CD4-positive, alpha-beta T cell treated with Interferon alpha-2 for 1 hour (primary cell): ENCODE measurements at regions not wholly inside any gene's neighbourhood (a gene's known extent, or its start where the extent isn't known, plus 50 kb on each side); places are given as distances from the start of the nearest gene placed in this dataset.

ENCODE experiments used
- DNase-seq, 2 donors: peaks; one replicate each; pipeline ENCODE4 v3.0.0-alpha.2; 2020 to 2022

GRCh38 chr1:59154401-59154800 lies 142.5 kb upstream of the FGGY start:
- no peak for DNase-seq

DNA sequence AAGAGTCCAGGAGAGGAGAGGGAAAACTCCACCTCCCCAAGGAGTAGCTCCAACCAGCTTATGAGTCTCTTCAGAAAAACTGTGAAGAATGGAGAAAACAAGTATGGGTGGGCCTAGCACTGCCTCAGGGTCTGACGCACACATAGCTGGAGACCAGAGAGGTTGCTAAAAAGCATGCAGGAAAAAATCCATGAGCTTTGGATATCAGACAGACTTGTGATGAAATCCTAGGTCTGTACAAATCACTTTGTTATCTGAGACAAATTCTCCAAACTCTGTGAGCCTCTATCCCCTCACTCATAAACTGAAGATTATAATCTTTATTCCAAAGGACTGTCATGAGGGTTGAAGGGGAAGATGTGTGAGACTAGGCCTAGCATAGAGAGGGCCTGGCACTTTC lies 141.5 kb upstream of the FGGY start:
- DNase-seq = no peak

DNA sequence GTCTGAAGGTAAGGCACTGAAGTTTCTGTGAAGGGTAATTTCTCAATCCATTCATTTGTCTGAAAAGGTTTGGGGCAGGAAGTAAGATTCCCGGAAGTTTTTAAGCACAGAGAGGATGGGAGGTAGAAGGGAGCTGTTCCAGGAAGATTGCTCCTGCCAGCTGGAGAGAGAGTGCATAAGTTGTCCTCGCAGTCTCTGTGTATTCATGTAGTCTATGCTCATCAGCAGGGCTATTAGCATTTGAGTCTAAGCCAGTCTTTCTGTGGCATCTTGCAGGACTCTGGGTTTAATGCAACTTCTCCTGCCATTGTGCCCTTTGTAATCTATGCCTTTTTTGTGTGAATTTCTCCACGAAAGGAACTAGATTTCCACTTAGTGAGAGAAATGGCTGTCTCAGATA lies 140.8 kb upstream of the FGGY start:
- DNase-seq = no peak

DNA sequence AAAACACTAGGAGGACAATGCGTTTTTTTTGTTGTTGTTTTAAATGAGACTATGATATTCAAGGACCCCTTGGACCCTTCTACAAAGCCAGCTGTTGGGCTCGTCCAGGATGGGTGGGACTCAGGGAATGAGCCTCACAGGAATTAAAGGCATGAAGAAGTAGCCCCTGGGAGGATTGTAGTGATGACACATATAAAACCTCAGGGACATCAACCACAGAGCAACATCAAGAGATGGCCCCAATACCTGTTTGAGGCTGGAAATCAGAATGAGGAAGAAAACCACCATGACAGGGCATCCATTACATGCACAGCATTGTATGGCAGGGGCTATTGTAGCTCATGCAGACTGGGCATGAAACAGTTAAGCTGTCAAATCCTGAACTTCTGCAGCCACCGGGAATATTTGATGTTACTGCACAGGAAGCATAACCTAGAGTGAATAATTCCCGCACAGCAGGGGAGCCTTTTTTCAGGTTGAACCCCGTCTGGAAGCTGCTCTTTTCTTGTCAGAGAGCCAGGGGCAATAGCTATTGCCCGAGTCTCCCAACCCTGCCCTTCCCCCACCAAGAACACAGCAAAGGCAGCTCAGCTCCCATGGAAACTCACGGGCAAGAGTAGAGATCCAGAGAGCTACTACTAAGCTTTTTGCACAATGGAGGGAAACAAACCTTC lies 140.2 kb upstream of the FGGY start:
- DNase-seq = no peak

DNA sequence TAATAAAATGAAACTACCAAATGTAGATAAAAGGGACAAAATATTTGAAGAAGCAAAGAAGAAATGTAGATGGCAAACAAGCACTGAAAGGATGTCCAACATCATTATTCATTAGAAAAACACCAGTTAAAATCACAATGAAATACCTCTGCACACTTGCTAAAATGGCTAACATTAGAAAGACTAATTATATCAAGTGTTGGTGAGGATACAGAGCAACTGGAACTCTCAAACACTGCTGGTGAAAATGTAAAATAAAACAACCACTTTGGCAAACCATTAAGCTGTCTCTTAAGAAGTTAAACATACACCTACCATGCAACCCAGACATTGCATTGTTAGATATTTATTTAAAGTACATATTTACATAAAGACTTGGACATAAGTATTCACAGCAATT lies 138.6 kb upstream of the FGGY start:
- DNase-seq = no peak

DNA sequence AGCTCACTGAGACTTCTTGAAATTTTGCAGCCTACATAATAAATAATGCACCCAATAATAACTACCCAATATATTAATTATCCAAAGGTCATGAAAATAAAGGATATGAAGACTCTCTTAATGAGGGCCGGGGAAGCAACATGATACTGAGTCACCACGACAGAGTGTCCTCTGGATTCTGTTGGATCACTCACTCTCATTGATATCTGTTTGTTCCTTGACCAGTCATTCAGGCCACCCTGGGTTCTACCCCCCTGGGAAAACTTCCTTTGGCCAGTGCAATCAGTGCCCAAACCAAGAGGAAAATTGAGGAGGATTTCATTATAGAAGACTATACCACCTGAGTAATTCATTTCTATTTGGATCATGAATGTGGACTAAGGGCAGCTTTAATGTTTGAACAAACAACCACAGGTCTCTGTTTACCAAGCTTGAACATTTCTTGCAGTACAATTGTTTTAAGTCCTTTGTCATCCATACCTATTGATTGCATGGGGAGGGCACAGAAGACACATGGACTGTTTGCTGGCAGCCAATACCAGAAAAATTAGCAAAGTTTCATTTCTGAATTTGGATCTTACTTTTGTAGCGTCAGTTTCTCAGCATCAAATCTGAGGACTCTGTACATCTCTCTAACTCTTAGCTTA lies 137.2 kb upstream of the FGGY start:
- no peak for DNase-seq

GRCh38 chr1:59161136-59161535 lies 135.8 kb upstream of the FGGY start:
- DNase-seq = no peak

DNA sequence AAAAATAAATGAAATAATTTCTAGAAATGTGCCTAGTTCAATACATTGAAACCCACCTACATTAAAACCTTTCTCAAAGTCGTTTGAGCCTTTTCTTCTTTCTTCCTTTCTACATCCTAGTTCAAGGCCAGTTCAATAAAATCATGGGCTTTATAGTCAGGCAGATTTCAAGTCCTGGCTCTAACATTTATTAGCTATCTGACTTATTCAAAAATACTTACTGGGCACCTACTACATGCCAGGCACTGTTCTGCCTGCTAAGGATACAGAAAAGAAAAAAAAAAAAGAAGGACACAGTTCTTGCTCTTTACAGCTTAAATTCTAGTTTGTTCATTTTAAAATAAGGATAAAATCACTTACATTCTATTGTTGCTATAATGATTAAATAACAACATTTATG lies 134.2 kb upstream of the FGGY start:
- DNase-seq = no peak

- no peak for DNase-seq
Observed at GRCh38 chr1:59163268-59164092, 133.4 kb upstream of the FGGY start.

GRCh38 chr1:59164371-59164770 lies 132.5 kb upstream of the FGGY start:
- DNase-seq = no peak

- no peak for DNase-seq
Observed at GRCh38 chr1:59165353-59165752, 131.5 kb upstream of the FGGY start.

DNA sequence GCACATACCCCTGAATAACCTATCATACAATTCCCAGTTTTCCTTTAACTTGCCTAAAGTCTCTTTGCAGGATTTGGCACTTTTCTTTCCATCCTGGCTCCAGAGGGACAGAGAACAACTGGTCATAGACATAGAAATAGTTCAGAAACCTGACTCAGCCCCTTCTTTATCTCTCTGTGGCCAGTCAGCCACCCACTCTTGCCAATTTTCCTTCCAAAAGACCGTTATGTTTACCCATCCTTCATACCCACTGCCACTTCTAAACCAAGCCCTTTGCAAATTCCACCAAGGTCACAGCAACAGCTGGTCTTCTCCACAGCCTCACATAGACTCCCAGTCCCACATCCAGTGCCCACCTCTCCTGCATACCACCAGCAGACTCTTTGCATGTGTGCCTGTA lies 127.2 kb upstream of the FGGY start:
- no peak for DNase-seq

- DNase-seq = no peak
Observed at GRCh38 chr1:59170659-59171058, 126.2 kb upstream of the FGGY start.

DNA sequence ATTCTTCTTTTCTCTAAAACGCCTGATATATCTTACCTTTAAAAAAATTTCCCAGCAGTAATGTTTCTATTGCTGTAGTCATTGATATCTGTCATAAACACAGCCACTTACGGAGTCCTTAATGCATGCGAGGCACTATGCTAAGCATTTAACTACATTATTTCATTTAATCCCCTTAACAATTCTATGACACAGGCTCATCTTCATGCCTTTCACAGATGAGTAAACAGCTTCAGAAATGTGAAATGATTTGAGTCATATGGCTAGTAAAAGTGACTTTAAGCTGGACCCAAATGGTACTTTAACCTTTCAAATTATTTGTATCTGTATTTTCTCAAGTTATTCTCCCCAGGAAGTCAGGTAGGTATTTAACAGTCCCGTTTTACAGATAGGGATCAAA lies 125.1 kb upstream of the FGGY start:
- DNase-seq = no peak

GRCh38 chr1:59172693-59173092 lies 124.2 kb upstream of the FGGY start:
- no peak for DNase-seq

- no peak for DNase-seq
Observed at GRCh38 chr1:59173721-59174120, 123.2 kb upstream of the FGGY start.

DNA sequence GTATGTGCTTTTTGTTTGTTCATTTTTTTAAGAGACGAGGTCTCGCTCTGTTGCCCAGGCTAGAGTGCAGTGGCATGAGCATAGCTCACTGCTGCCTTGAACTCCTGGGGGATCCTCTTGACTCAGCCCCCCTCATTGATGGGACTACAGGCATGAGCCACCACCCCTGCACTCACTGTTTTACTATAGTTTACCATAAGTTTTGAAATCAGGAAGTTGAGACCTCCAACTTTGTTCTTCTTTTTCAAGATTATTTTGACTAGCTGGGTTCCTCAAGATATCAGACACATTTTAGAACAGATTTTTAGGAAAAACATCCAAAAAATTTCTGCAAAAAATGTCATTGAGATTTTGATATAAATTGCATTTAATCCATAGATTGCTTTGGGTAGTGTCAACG lies 120.4 kb upstream of the FGGY start:
- no peak for DNase-seq

DNA sequence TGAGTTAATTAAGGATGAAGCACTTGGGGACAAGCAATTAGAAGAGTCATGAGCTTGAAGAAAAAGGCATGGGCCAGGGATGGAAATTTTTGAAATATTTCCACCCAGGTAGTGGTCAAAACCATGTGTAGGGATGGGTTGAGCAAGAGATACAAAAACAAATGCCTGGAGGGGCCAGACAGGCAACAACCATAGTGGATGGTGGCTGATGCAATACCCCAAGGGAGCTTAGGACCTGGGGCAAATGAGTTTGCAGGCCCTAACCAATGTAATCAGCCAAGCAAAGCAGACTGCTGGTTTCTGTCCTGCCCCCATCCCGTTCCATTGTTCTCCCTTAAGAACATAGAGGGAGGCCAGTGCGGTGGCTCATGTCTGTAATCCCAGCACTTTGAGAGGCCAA lies 119.1 kb upstream of the FGGY start:
- DNase-seq = no peak

GRCh38 chr1:59178339-59179187 lies 118.3 kb upstream of the FGGY start:
- no peak for DNase-seq

GRCh38 chr1:59179673-59180072 lies 117.2 kb upstream of the FGGY start:
- no peak for DNase-seq

DNA sequence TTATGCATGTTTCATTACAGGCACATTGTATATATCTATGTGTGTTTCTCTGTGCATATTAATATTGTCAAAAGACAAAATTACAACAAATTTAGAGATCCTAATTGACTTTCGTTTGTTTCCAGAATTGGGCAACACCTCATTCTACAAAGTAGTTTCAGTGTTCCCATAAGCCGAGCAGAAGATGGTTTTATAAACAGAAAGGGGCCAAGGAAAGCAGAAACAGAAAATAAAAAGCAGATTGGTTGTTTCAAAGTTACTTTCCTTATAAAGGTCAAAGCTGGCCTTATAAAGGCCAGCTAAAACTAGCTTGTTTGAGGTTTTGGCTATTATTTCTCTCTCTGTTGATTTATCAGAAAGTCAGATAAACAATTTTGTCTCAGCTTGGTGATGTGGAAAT lies 116.2 kb upstream of the FGGY start:
- no peak for DNase-seq

GRCh38 chr1:59183749-59184317 lies 113.1 kb upstream of the FGGY start:
- no peak for DNase-seq

DNA sequence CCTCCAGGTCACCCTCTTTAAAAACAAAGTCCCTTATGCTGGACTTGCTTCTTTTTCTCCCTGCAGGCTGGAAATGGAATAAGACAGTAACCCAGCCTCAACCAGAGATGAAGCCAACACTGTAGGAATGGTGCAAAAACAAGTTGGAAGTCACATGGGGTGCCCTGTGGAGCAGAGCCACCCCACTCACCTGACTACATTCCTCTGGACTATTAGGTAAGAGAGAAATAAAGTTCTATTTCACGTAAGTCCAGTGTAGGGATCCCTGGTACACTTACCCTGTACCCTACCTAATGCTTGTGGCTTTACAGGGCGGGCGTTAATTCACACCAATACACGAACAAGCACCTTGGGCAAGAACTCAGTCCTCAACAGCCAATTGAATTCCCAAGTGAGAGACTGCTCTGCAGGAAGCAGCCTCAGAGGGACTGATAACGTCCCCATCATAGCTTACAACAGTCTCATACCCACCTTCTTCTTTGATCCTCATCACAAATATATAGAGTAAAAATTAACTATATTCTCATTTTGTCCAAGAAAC lies 112.5 kb upstream of the FGGY start:
- no peak for DNase-seq
